ENCODE measurements at regions not wholly inside any gene's neighbourhood (a gene's known extent, or its start where the extent isn't known, plus 50 kb on each side); places are given as distances from the start of the nearest gene placed in this dataset.

DNA sequence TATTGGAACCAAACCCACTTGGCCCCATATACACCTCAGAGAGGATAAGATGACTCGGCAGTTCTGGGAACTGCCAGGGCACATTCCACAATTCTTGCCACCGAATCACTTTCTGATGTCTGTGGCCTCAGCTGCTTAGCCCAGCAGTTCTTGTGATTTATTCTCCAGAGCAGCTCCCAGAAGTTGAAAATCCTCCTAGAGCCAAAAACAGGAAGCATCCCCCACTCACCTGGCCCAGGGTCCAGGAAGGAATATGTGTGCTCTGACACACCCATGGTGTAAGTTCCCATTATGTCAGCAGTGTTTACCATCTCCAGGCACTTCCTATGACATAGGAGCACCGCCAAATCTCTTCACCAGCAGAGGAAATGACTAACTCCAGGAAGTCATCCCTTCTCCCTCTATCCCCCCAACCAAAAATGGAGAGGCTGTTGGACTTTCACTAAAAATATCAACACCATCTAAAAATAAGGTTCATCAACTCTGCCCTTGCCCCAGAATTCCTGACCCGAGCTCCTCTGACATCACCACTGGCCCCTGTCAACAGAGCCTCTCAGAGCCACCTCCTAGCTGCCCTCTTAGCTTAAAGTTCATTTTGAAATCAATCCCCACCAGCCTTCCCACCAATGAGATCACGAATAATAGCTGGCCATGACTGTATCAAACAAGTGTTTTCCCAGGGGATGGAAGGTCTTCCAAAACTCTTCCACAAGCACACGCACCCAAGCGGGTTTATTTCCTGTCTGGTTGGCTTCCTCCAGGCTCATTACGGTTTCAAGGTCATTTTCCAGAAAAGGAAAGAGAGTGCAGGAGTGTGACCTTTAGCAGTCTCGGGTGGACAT is 223.1 kb upstream of the PARD3B start:
- H3K23ac ChIP-seq (ENCODE audit: insufficient read length, low read depth, low read length) = no peak overlapping the region

More for the DNA sequence above, 223.1 kb upstream of the PARD3B start:
- Histone ChIP-seq H2BK12ac (ENCODE audit: insufficient read length, low read depth, low read length) (no peak overlapping the region), H2AFZ (ENCODE audit: low read length) (no peak overlapping the region), H4K5ac (ENCODE audit: insufficient read length, low read depth, low read length) (no peak overlapping the region), H4K8ac (replicated peaks; ENCODE audit: insufficient read length, low read depth, low read length) (no peak overlapping the region), H2BK15ac (ENCODE audit: low read depth, low read length) (no peak overlapping the region), H3K23me2 (ENCODE audit: insufficient read length, low read depth, low read length, poor library complexity, severe bottlenecking) (no peaks in the 10 kb centered on the region), H2BK5ac (ENCODE audit: insufficient read length, low read length) (no peak overlapping the region), H3K18ac (ENCODE audit: insufficient read length, low read depth, low read length) (peak overlapping the region; percentile 45), H3K27ac (ENCODE audit: insufficient read length, low read depth, low read length) (no peak overlapping the region), H3K9me3 (ENCODE audit: control insufficient read depth, low read depth, low read length) (no peaks in the 10 kb centered on the region), H3K79me2 (ENCODE audit: insufficient read depth, low read length) (no peaks in the 10 kb centered on the region), H3K27me3 (ENCODE audit: insufficient read depth, low read length) (no peaks in the 10 kb centered on the region), H4K20me1 (ENCODE audit: control insufficient read depth, insufficient read depth, insufficient read length) (no peaks in the 10 kb centered on the region), H3K9ac (ENCODE audit: extremely low read depth, insufficient read length, low read length) (no peak overlapping the region), H3K4ac (ENCODE audit: low read depth, low read length) (no peak overlapping the region), H3T11ph (ENCODE audit: low read length) (no peak overlapping the region), H2BK20ac (ENCODE audit: low read depth, low read length, poor library complexity, severe bottlenecking) (no peak overlapping the region), H2BK120ac (ENCODE audit: low read depth, low read length, poor library complexity, severe bottlenecking) (no peak overlapping the region), H2AK5ac (ENCODE audit: insufficient read length, low read length) (no peak overlapping the region), H3K4me2 (ENCODE audit: insufficient read depth, insufficient read length, low read length) (no peak overlapping the region), H3K56ac (ENCODE audit: insufficient read length, low read depth, low read length) (no peak overlapping the region), H3K4me1 (ENCODE audit: insufficient read depth, low read length) (no peaks in the 10 kb centered on the region; the same call in 1 of the 2 replicates), H3K14ac (ENCODE audit: insufficient read depth, low read length) (no peak overlapping the region), H3K79me1 (ENCODE audit: insufficient read depth, low read depth, low read length, poor library complexity, severe bottlenecking) (no peaks in the 10 kb centered on the region), H4K91ac (ENCODE audit: insufficient read length, low read depth, low read length) (no peak overlapping the region)
- no peaks in the 10 kb centered on the region; a peak in 2 of 7 replicates for H3K36me3 Mint-ChIP-seq (ENCODE audit: insufficient read depth in 1 of 3, low read depth in 3 of 3)
- peaks cover 0 to 4% of the 10 kb centered on the region in 2 experiments; a peak in 2 of 5 replicates for H3K9me3 Mint-ChIP-seq
- peaks cover 13 to 14% of the 10 kb centered on the region in 2 experiments for H3K4me1 Mint-ChIP-seq
- no CpG with 5 or more reads among the region's 9 CpGs for WGBS (ENCODE audit: extremely low coverage, insufficient read length, low lambda C conversion rate)
- TF ChIP-seq, protein P1, sequence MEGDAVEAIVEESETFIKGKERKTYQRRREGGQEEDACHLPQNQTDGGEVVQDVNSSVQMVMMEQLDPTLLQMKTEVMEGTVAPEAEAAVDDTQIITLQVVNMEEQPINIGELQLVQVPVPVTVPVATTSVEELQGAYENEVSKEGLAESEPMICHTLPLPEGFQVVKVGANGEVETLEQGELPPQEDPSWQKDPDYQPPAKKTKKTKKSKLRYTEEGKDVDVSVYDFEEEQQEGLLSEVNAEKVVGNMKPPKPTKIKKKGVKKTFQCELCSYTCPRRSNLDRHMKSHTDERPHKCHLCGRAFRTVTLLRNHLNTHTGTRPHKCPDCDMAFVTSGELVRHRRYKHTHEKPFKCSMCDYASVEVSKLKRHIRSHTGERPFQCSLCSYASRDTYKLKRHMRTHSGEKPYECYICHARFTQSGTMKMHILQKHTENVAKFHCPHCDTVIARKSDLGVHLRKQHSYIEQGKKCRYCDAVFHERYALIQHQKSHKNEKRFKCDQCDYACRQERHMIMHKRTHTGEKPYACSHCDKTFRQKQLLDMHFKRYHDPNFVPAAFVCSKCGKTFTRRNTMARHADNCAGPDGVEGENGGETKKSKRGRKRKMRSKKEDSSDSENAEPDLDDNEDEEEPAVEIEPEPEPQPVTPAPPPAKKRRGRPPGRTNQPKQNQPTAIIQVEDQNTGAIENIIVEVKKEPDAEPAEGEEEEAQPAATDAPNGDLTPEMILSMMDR (conservative IDR thresholded peaks at IDR 0.05) = no peak
- no peaks in the 10 kb centered on the region for H3K27me3 Mint-ChIP-seq (ENCODE audit: low read depth)
- DNase-seq = no peak
- H3K4me3 Mint-ChIP-seq = no peak overlapping the region
- peak overlapping the region in 1 of 3 experiments; percentile 61; a peak in 1 of 7 replicates for H3K27ac Mint-ChIP-seq

Data from H9 (cell line).